ENCODE measurements at regions not wholly inside any gene's neighbourhood (a gene's known extent, or its start where the extent isn't known, plus 50 kb on each side); places are given as distances from the start of the nearest gene placed in this dataset.

DNA sequence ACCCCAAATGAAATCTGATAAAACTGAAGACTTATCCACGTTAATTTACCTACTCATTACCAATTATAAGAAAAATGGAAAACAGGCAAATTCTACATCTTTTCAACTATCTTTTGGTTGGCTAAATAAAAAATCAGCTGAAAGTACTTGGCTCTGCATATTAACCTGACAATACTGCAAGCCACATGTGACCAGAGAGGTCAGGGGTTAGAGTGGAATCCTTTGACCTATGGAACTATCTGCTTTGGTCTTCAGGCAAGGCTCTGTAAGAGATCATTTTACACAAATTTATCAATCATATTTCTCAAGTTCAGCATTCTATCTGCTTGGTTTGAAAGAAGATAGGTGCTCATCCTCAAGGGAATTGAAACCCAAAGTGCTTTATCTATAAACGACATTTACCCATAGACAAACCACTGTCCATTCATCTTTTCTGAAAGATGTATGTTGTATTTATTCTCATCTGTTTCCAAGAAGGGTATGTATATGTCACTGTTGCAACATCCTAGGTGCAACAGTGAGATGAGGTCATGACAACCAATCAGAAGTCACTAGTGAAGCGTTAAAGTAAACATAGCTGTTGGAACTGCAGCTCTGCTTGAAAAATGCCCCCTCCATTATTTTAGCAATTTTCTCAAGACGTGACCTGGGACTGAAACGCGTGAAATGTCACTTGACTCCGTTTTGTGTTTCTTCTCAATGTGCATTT, 144.9 kb upstream of the POU5F2 start:
- no peak for DNase-seq (ENCODE audit: low read depth)

DNA sequence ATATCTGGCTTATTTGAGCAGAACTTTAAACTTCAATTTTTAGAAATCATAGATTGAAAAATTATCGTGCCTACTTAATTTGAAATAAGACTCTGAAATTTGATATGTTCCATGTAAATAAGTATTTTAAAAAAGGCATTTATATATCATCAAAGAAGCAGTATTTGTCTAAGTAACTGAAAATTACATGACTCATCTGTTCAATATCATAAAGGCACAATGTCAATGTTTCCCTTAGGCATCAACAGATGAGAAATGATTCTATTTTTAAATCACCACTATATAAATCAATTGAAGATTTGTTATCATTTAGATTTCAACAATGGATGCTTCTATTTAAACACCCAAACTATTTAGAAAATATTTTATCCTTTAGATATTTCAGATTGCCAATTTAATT, 142.9 kb upstream of the POU5F2 start:
- no peak for DNase-seq (ENCODE audit: low read depth)

DNA sequence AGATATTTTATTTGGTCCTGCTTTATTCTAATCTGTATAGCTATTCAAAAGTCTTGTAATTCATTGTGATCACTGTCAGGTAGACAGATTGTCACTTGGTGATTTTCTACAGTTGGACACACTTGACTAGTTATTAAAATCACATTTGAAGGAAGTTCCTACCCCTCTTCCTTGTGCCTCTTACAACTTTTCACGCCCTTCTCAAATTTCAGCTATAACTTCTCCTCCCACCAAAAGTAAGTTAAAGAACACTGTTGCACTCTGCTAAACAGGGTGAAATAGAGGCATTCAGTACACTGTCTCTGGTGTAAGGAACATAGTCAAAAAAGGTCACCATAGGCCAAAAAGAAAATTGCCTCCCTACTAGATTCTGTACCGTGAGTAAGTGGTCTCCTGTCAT, 142.1 kb upstream of the POU5F2 start:
- peak; percentile 13 for DNase-seq (ENCODE audit: low read depth)

DNA sequence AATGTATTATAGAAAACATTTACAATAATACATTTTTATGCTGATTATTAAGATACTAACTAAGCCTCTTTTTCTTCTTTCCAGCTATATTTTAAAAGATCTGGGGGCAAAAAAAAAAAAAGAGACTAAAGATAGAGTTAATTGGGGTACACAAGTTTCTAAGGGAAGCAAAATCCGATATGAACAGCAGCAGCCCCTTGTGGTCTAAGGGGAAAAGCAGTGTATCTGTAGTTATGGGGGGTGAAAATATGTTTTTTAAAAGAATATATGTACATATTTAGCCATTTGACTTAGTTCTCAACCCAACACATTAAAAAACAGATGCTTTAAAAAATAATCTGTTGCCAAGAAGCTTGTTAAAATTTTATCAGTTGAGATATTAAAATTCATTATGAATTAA, 134.3 kb upstream of the POU5F2 start:
- no peak for DNase-seq (ENCODE audit: low read depth)

DNA sequence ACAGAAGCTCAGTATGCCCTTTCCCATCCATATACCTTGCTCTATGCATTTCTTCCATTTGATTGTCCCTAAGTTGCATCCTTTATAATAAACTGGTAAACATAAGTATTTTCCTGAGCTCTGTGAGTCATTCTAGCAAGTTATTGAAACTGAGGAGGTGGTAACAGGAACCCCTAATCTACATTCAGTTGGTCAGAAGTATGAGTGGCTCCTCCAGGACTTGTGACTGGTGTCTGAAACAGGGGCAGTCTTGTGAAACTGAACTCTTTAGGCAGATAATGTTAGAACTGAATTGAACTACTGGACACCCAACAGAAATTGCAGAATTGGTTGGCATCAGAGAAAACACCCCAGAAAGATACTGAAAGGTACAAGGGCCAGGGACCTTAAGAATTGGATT, 133.1 kb upstream of the POU5F2 start:
- no peak for DNase-seq (ENCODE audit: low read depth)

DNA sequence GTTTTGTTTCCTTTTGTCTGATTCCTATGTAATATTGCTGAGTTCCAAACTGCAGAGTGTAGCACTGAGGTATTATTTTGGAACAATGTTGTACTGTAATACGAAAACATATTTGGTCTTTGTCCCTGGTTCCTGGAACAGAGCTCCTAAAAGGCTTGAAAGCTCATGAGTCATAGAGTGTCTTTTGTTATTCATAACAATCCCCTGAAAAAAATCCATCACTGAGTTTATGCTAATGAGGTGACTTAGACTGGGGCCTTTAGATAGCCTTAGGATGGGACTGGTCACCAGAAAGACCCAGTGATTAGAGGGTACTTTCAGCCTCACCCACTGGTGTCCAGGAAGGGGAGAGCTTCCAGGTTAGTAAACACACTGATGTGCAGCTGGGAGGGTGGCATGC, 132.7 kb upstream of the POU5F2 start:
- peak; percentile 25 for DNase-seq (ENCODE audit: low read depth)

DNA sequence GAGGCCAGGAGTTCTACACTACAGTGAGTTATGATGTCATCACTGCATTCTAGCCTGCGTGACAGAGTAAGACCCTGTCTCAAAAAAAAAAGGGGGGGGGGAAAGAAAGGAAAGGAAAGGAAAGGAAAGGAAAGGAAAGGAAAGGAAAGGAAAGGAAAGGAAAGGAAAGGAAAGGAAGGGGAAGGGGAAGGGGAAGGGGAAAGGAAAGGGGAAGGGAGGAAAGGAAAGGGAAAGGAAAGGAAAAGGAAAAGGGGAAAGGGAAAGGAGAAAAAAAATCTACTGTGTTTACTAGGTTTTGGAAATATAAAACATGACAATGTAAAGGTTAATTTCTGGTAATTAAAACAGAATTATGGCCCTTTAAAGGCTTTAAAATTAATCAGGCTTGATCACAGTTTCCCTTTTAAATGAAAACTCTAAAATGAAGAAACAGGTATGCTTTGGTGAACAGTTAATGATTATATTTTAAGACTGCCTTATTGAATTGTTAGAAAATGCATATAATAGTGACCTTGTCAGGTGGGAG, 131.9 kb upstream of the POU5F2 start:
- no peak for DNase-seq (ENCODE audit: low read depth)

DNA sequence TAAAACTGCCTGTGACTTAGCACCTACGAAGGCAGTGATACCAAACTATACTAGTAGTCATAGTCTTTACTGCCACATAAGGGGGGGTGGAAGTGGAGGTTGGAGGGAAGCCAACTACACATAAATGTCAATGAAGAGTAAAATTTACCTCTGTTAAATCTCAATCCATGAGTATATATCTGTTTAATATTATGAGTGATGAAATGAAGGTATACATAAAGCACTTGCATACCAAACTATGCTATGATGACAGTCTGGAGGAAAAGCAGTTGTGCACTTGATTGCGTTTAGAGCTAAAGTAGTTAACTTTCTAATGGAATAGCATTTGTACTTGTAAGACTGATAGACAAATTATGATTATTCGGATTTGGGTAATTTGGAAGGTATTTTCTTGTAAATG, 129.2 kb upstream of the POU5F2 start:
- no peak for DNase-seq (ENCODE audit: low read depth)

DNA sequence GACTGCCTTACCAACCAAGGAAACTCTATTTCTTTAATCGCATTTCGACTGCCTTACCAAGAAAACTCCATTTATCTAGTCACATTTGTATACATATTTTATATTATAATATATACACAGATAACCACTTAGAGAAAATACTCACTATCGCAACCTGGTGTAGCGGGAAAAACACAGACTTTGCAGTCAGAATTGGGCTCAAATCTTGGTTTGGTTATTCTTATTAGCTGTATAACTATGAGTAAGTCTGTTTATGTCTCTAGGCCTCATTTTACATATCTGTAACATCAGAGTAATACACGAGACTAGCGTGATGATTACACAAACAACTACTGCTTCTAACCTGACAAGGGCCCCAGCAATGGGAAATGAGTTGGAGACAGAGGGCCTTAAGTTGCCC, 127.5 kb upstream of the POU5F2 start:
- DNase-seq (ENCODE audit: low read depth): no peak

DNA sequence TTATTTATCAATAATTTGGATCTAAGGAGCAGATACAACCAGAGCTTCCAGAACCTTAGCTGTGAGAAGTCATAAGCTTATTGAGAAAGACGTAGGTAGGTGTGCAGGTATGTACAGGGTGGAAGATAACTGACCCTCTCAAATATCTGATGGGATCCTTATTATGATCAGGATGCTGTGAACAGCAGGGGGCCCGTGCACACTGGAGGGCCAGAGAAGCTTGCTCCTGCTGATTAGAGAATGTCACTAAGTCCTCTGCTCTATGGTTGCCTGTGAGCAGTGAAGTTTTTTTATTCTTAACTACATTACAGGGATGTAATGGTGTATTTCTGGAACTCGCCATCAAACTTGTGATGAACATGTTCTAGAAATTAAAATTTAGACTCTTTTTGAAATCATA, 108.9 kb upstream of the POU5F2 start:
- no peak for DNase-seq (ENCODE audit: low read depth)

DNA sequence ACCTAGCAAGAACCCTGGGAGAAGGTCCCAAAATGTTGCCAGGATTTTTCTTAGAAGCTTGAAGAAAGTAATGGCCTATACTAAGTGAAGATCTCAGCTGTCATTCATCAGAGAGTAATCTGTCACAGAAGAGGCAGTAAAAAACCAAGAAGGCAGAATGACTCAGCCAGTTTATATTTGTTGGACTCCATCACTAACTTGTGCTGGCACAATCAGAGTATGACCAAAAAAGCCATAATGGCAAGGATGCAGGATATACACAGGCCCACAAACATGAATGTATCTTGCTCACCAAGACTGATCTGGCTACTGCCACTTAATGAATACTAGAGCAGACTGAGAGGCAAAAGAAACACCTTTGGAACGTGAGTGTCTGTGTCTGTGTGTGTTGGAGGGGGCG, 104.0 kb upstream of the POU5F2 start:
- peak; percentile 6 for DNase-seq (ENCODE audit: low read depth)

DNA sequence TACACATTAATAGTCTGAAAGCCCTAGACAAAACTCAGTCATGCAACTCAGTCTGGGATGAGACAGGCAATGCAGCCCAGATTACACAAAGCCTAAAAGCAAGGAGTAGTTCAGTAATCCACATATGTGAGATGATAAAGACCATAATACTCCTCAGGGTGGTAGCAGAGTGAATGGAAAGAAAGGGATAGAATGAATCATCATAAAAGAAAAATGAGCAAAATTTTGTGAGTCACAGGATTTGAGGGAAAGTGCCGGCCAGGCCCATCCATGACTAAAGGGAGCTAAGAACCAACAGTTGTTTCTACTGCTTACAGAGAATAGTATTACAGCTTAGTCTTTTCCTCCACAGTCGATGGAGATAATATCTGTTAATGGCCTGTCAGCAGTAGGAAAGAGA, 90.0 kb upstream of the POU5F2 start:
- DNase-seq (ENCODE audit: low read depth): peak; percentile 77

DNA sequence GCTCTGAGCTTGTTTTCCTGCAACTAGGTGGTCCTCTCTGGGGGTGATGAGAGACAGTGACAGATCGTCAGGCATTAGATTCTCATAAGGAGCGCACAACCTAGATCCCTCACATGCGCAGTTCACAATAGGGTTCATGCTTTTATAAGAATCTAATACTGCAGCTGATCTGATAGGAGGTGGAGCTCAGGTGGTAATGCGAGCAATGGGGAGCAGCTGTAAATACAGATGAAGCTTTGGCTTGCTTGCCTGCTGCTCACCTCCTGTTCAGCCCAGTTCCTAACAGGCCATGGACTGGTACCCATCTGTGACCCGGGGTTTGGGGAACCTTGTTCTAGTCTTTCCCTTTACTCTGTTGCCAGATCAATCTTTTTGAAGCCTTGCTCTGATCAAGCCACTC, 89.5 kb upstream of the POU5F2 start:
- no peak for DNase-seq (ENCODE audit: low read depth)

DNA sequence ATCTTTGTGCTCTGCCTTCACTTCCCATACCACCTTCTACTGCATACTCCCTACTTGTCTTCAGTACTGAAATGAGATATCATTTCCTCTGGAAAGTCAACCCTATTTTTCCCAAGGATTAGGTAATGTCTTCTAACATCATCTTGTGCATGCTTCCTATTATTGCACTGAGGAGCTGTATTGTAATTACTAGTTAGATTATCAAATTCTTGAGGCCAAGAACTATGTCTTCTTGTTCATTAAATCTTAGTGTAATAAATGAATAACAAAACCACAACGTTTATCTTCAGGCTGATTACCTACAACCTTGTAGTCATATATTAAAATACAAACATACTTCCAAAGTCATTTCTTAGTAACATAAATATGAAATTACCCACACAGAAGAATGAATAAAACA, 87.9 kb upstream of the POU5F2 start:
- DNase-seq (ENCODE audit: low read depth): no peak

DNA sequence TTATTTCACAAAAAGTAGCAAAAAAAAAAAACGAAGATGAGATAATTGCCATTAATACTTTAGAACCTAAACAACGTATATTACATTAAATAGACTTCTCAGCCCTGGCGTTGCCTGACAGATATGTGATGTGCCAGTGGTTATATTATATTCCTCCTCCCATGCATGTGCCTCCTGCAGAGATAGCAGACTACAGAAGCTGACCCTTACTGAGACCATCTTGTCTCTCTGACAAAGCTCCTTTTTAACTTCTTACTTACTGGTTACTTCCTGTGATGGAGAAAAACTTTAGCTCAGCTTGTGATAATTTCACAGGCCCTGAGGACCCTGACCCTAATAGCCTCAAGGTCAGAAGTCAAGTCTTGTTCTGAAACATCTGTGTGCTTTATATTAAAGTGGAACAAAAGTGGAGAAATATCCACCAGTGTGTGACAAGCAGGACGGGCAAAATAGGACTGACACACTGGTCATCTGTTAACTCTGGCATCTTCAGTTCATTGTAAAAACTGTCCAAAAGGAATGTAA, 80.6 kb upstream of the POU5F2 start:
- no peak for DNase-seq (ENCODE audit: low read depth)

DNA sequence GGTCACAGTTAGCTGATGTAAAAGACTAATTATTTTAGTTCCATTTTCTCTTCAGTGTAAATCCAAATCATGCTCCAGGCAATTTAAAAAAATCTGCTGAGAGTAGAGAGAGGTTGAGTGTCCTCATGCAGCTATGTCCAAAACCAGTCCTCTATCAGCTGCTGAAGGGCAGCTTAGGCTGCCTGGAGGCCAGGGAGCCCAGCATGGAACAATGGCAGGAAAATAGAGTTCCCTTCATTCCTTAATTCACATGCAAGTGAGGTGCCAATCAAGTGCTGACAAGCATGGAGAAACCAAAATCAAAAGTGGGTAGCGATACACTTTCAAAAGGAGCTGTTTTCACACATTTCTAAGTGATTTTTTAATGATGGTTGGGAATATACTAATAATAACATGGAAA, 78.3 kb upstream of the POU5F2 start:
- no peak for DNase-seq (ENCODE audit: low read depth)

DNA sequence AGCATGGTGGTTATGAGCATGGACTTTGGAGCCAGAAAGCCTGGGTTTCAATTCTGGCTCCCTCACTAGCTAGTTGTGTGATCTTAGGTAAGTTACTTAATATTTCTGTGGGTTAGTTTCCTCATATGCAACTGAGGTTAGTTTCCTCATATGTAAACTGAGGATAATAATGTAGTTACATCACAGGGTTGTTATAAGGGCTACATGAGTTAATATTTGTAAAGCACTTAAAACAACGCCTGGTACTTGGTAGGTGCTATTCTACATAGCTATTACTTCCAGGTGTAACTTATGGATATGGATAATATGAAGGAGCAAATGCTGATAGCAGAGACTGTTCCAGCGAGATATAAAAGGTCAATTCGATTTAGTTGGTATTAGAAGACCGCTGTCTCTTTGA, 69.4 kb upstream of the POU5F2 start:
- DNase-seq (ENCODE audit: low read depth): no peak

DNA sequence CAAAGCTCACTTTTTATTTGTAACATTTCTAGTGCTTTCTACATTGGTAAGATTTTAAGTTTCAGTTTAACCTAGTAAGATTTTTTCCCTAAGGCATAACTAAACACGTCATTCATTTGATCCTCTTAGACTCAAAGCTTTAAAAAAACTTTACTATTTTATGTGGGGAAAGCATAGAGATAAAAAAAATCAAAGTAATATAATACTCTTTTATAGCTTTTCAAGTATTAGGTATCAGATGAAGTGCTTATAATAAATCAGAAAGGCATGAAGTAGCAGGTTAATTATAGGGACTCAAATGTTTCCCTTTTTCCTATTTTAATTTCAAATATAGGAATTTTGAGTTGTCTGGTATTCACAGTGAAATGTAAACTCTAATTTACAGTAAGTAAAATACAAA, 68.0 kb upstream of the POU5F2 start:
- no peak for DNase-seq (ENCODE audit: low read depth)

DNA sequence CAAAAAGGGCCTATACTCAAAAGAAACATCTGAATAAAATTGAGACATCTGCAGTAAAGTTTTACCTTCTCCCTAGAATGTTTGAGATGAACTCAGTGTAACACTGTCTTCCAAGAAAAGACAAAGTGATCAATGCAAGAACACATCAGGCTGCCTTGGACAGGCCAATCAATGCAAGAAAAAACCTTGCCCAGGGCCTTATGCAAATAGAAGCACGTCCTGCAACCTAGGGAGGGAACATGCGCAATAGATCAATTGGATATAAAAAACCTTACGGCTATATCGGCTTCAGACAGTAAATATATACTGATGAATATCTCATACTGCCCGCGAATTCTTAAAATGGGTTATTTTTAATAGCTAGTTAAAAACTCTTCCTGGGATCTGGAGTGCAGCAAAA, 66.4 kb upstream of the POU5F2 start:
- no peak for DNase-seq (ENCODE audit: low read depth)

DNA sequence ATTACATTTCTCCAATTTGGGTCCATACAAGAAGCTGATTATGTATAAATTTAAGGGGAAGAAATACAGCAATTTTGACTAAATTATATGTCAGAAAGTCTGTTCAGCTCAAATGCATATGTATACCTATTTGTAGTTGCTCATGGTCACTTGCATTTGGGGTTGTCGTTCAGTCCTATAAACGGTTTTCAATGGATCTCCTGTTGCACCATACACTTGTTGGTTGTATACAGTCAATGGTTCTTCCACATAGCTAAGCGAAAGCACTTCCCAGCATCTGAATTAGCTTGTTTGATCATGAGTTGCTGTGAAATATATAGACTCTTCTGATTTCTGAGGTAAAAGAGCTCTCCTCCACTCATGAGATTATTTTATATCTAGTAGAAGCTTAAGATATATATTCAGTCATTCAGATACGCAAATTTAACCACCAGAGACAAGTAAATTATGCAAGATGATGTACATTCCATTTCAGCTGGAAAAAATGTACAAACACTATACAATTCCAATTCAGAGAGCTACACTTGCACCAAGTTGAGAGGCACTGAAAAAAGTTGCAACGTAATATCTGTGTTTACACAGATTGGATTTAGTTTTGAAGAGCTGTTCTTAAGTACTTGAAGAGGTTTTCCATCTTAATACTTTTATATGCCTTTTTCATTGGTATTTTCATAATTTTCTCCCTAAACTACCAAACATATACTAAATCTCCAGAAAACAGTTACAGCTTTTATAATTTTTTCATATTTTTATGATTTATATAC, 64.4 kb upstream of the POU5F2 start:
- no peak for DNase-seq (ENCODE audit: low read depth)

DNA sequence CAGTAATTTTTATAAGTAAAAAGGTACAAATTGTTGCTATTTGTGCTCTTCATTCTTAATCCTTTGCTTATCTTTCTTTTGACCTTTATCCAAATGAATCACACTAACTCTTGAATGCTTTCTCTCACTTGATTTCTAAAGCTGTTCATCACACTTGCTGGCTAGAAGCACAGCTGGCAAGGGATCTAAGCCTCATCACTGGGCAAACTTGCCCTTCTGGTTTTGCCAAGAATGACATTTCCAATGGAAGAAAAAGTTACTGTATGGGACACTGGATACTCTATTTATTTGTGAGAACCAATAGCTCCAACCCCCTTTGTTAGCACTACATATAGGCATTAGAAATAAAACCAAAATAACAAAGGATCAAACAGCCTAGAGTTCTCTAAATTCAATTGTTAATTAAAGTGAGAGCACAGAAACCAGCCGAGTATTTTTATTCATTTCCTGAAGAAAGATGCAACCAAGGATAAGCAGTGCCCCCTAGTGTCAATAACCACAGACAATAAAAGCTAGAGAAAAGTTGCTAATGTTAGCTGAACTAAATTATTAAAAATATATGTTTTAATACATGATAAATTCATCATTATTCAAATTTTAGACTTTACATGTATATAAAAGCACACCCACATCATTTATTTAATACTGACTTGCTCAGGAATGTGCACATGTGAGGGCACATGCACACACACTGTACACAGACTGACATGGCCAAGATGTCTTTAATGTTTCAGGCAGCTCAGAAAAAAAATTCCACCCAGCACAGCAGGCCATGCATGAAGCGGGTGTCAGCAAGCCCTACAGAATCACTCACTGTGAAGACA, 59.8 kb upstream of the POU5F2 start:
- DNase-seq (ENCODE audit: low read depth): peak; percentile 55

DNA sequence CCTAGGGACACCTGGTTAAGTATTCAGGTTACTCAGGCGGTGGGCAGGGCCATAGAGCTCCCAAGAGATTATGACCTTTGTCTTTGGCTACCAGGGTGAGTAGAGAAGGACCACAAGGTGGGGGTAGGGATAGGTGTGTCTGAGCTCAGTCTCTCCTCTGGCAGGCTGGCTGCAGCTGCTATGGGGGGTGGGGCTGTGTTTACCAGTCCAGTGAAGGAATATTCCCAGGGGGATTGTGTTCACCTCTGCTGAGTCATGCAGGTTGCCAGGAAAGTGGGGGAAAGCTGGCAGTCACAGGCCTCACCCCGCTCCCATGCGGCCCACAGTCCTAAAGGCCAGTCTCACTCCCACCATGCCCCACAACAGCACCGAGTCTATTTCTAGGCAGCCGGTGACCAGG, 53.6 kb upstream of the POU5F2 start:
- no peak for DNase-seq (ENCODE audit: low read depth)

Data from RPMI7951 (cell line).